GM12878 (cell line): ENCODE measurements at regions not wholly inside any gene's neighbourhood (a gene's known extent, or its start where the extent isn't known, plus 50 kb on each side); places are given as distances from the start of the nearest gene placed in this dataset.

ENCODE experiments used
- ATAC-seq: fragments of 200-7000 bp; cut with Tn5 transposase; 3 replicates; pipeline ENCODE4 v1.9.1; 2020; ENCODE audit warnings: mild to moderate bottlenecking, moderate library complexity
- BruUV-seq: library from RNA; stranded (reverse); fragments of 400-500 nt; replicated peaks from 2 replicates; lab custom pipeline; 2021; lab: Mats Ljungman, UMichigan
- CTCF ChIA-PET: fragments of 300-600 bp; sonication (Branson Sonifier 250); formaldehyde crosslinking; extraction: SDS; loops from one replicate; lab custom pipeline; 2021; ENCODE audit warnings: inconsistent platforms; lab: Yijun Ruan, JAX
- POLR2A ChIA-PET: fragments of 350-600 bp; formaldehyde crosslinking; extraction: SDS; loops from one replicate; lab custom pipeline; 2021; ENCODE audit warnings: inconsistent platforms; lab: Charles Lee
- RAD21 ChIA-PET: fragments of 300-600 bp; sonication (Branson Sonifier 250); formaldehyde crosslinking; loops from one replicate; lab custom pipeline; 2023; ENCODE audit warnings: antibody characterized with exemption; ENCODE audit not compliant: unreplicated experiment; lab: Charles Lee
- SMC1A ChIA-PET: fragments of 300-600 bp; sonication (Branson Sonifier 250); formaldehyde crosslinking; loops from one replicate; lab custom pipeline; 2023; ENCODE audit not compliant: unreplicated experiment, uncharacterized antibody; lab: Charles Lee
- DNase-seq: peaks from one replicate; pipeline ENCODE4 v3.0.0-alpha.2; 2011; ENCODE audit warnings: low read depth, low spot score
- FAIRE-seq: peaks from 3 replicates; lab custom pipeline; 2011; peaks lifted over from hg19 to GRCh38; lab: Jason Lieb, UNC
- H2AFZ ChIP-seq: 2 replicates; pipeline ENCODE4 v1.6.0; 2011; ENCODE audit warnings: low read depth, low read length, control low read depth; ENCODE audit not compliant: control insufficient read depth
- H3K27ac ChIP-seq: 2 replicates; pipeline ENCODE4 v1.5.1; 2011; ENCODE audit warnings: control low read depth; ENCODE audit not compliant: control insufficient read depth, insufficient read depth
- H3K27me3 ChIP-seq, 2 experiments: replicated peaks in 1 of 2; 2 replicates each; pipeline versions ENCODE4 v1.6.0 to v1.6.1; 2011; ENCODE audit warnings: low read length in 1 of 2; ENCODE audit not compliant: control insufficient read depth in 2 of 2, insufficient read depth in 2 of 2
- H3K36me3 ChIP-seq, 2 experiments: 2 replicates each; pipeline ENCODE4 v1.5.1; 2011; ENCODE audit warnings: low read length in 1 of 2; ENCODE audit not compliant: control insufficient read depth in 2 of 2, insufficient read depth in 2 of 2
- H3K4me1 ChIP-seq: 2 replicates; pipeline ENCODE4 v1.6.1; 2011; ENCODE audit warnings: mild to moderate bottlenecking, low read length, moderate library complexity, mixed read lengths; ENCODE audit not compliant: control insufficient read depth, insufficient read depth
- H3K4me2 ChIP-seq: 2 replicates; pipeline ENCODE4 v1.6.0; 2011; ENCODE audit warnings: control low read depth; ENCODE audit not compliant: control insufficient read depth, insufficient read depth
- H3K4me3 ChIP-seq: fragments of 200-600 bp; sonication (generic); 2 replicates; pipeline ENCODE4 v1.5.1; 2016
- H3K79me2 ChIP-seq: 2 replicates; pipeline ENCODE4 v1.6.0; 2011; ENCODE audit warnings: low read length; ENCODE audit not compliant: control insufficient read depth, insufficient read depth
- H3K9ac ChIP-seq: 2 replicates; pipeline ENCODE4 v1.8.0; 2011; ENCODE audit warnings: low read length, control low read depth, mixed read lengths; ENCODE audit not compliant: control insufficient read depth, insufficient read depth
- H3K9me3 ChIP-seq: replicated peaks from 3 replicates; pipeline ENCODE4 v1.5.1; 2011; ENCODE audit warnings: mild to moderate bottlenecking, low read length; ENCODE audit not compliant: control insufficient read depth, insufficient read depth
- H4K20me1 ChIP-seq: 2 replicates; pipeline ENCODE4 v1.6.0; 2011; ENCODE audit not compliant: control insufficient read depth, insufficient read depth
- BACH1 ChIP-seq: fragments of 450-650 bp; IDR thresholded peaks from 2 replicates; pipeline ENCODE4 v1.6.1; 2017; ENCODE audit warnings: mild to moderate bottlenecking, borderline replicate concordance
- BCLAF1 ChIP-seq: fragments of 450-650 bp; IDR thresholded peaks from 2 replicates; pipeline ENCODE4 v1.6.1; 2017; ENCODE audit warnings: antibody characterized with exemption, mild to moderate bottlenecking, moderate library complexity
- EZH2 ChIP-seq: IDR thresholded peaks from 2 replicates; pipeline ENCODE4 v1.6.1; 2012; ENCODE audit warnings: low read depth, mild to moderate bottlenecking, control low read depth, inconsistent platforms, low read length, borderline replicate concordance; ENCODE audit not compliant: control insufficient read depth
- HSF1 ChIP-seq: fragments of 150-350 bp; IDR thresholded peaks from 2 replicates; pipeline ENCODE4 v1.6.1; 2014; ENCODE audit warnings: mild to moderate bottlenecking, low read depth, low read length
- IKZF2 ChIP-seq, 2 experiments: fragments of 450-650 bp; IDR thresholded peaks; 2 replicates each; pipeline ENCODE4 v1.6.1; 2017; ENCODE audit warnings: mild to moderate bottlenecking in 2 of 2, moderate library complexity in 2 of 2
- JUNB ChIP-seq: IDR thresholded peaks from 2 replicates; pipeline ENCODE4 v1.6.1; 2016; ENCODE audit warnings: antibody characterized with exemption, mild to moderate bottlenecking
- SRF ChIP-seq, 2 experiments: IDR thresholded peaks; 2 replicates each; pipeline ENCODE4 v1.6.1; 2011; ENCODE audit warnings: low read depth in 2 of 2, low read length in 2 of 2, mild to moderate bottlenecking in 1 of 2, moderate library complexity in 1 of 2
- ZBTB33 ChIP-seq: fragments of 450-650 bp; IDR thresholded peaks from 2 replicates; pipeline ENCODE4 v1.6.1; 2017; ENCODE audit warnings: mild to moderate bottlenecking
- WGBS: methylation state at CpG from one replicate; pipeline ENCODE4 v1.1.6; 2016; ENCODE audit warnings: low lambda C conversion rate; ENCODE audit not compliant: insufficient replicate concordance, insufficient coverage; ENCODE audit errors: missing lambda C conversion rate; 5-methylcytosine and 5-hydroxymethylcytosine counted together
- in situ Hi-C: fragments of 300-500 bp; cut with MboI; formaldehyde crosslinking; loops from 9 replicates; pipeline ENCODE4 v1.14.3; 2018; ENCODE audit warnings: mixed read lengths
- intact Hi-C: fragments of 100-400 bp; cut with micrococcal nuclease; formaldehyde crosslinking; loops from one replicate; pipeline ENCODE4 v1.14.2; 2022; ENCODE audit not compliant: unreplicated experiment

GRCh38 chr22:34481090-34481489, 560.8 kb upstream of the LARGE1 start:
- no TSS peak for BruUV-seq
- H2AFZ ChIP-seq, result no peak overlapping the region
- ATAC-seq, result no peak
- no peaks in the 10 kb centered on the region for H3K9me3 ChIP-seq
- TF ChIP-seq IKZF2 (IDR thresholded peaks at IDR 0.05) (no peak), BACH1 (no peak), EZH2 (no peak), HSF1 (no peak), BCLAF1 (no peak), ZBTB33 (no peak), SRF (IDR thresholded peaks at IDR 0.05; ENCODE audit: low read depth in 2 of 2, low read length in 2 of 2) (no peak), JUNB (no peak)
- TF ChIP-seq, all 136 proteins: peak for 0
- Histone ChIP-seq H3K4me2 (no peak overlapping the region), H3K27me3 (no peaks in the 10 kb centered on the region), H3K4me1 (no peaks in the 10 kb centered on the region), H3K27ac (no peak overlapping the region), H3K36me3 (no peaks in the 10 kb centered on the region), H4K20me1 (no peaks in the 10 kb centered on the region), H3K4me3 (no peak overlapping the region), H3K79me2 (no peaks in the 10 kb centered on the region), H3K9ac (no peak overlapping the region)
- POLR2A ChIA-PET, result no interaction called here
- RAD21 ChIA-PET, result no interaction called here
- 24% methylated on average over 3 of the region's 3 CpGs for WGBS
- DNase-seq (no peak), FAIRE-seq (no peak)
- in situ Hi-C loops, result no loop called here
- CTCF ChIA-PET, result no interaction called here
- intact Hi-C loops, result no loop called here
- SMC1A ChIA-PET, result no interaction called here
